IMR-90 (cell line): ENCODE measurements at regions not wholly inside any gene's neighbourhood (a gene's known extent, or its start where the extent isn't known, plus 50 kb on each side); places are given as distances from the start of the nearest gene placed in this dataset.

Source experiments
- ATAC-seq: fragments of 200-7000 bp; cut with Tn5 transposase; 2 replicates; pipeline ENCODE4 v1.9.1; 2020; ENCODE audit warnings: low read depth, mild to moderate bottlenecking, moderate library complexity
- BruUV-seq: library from RNA; stranded (reverse); fragments of 400-500 nt; replicated peaks from 2 replicates; lab custom pipeline; 2021; lab: Mats Ljungman, UMichigan
- CTCF ChIA-PET: fragments of 300-600 bp; formaldehyde crosslinking; extraction: SDS; loops from one replicate; lab custom pipeline; 2021; ENCODE audit warnings: antibody characterized with exemption; lab: Yijun Ruan, JAX
- POLR2A ChIA-PET: fragments of 300-600 bp; sonication (Branson Sonifier 250); formaldehyde crosslinking; loops from one replicate; lab custom pipeline; 2022; ENCODE audit warnings: antibody characterized with exemption; ENCODE audit not compliant: unreplicated experiment; lab: Charles Lee
- DNase-seq: peaks from one replicate; pipeline ENCODE4 v3.0.0; 2013
- H2AFZ ChIP-seq: replicated peaks from 2 replicates; pipeline ENCODE3; 2013; ENCODE audit warnings: low read length, mild to moderate bottlenecking; ENCODE audit not compliant: poor library complexity
- H2AK5ac ChIP-seq: 2 replicates; pipeline ENCODE4 v1.6.1; 2013; ENCODE audit warnings: low read depth, low read length, inconsistent platforms
- H2AK9ac ChIP-seq: replicated peaks from 2 replicates; pipeline ENCODE3; 2013; ENCODE audit warnings: mild to moderate bottlenecking, low read depth, low read length, moderate library complexity; ENCODE audit not compliant: poor library complexity
- H2BK120ac ChIP-seq: 2 replicates; pipeline ENCODE4 v1.6.1; 2013; ENCODE audit warnings: low read depth, low read length, inconsistent platforms
- H2BK15ac ChIP-seq: 3 replicates; pipeline ENCODE4 v1.6.1; 2013; ENCODE audit warnings: low read depth, low read length, inconsistent platforms
- H2BK20ac ChIP-seq: 2 replicates; pipeline ENCODE4 v1.6.1; 2013; ENCODE audit warnings: low read depth, mild to moderate bottlenecking, inconsistent platforms, low read length, moderate library complexity
- H2BK5ac ChIP-seq: 2 replicates; pipeline ENCODE4 v1.6.1; 2013; ENCODE audit warnings: mild to moderate bottlenecking, low read depth, low read length, inconsistent platforms; ENCODE audit not compliant: poor library complexity, severe bottlenecking
- H3K14ac ChIP-seq: replicated peaks from 2 replicates; pipeline ENCODE4 v1.6.1; 2013; ENCODE audit warnings: low read depth, low read length, inconsistent platforms
- H3K18ac ChIP-seq: 2 replicates; pipeline ENCODE4 v1.6.1; 2013; ENCODE audit warnings: low read depth, low read length, control low read depth
- H3K23ac ChIP-seq: 2 replicates; pipeline ENCODE4 v1.6.1; 2013; ENCODE audit warnings: low read depth, low read length, inconsistent platforms
- H3K27ac ChIP-seq: 2 replicates; pipeline ENCODE4 v1.5.1; 2013; ENCODE audit warnings: mild to moderate bottlenecking, control low read depth, low read length; ENCODE audit not compliant: insufficient read depth
- H3K27me3 ChIP-seq: 2 replicates; pipeline ENCODE4 v1.6.1; 2013; ENCODE audit warnings: low read length; ENCODE audit not compliant: control insufficient read depth, insufficient read depth
- H3K36me3 ChIP-seq: 2 replicates; pipeline ENCODE4 v1.6.1; 2013; ENCODE audit warnings: low read length, mixed read lengths; ENCODE audit not compliant: control insufficient read depth, insufficient read depth
- H3K4ac ChIP-seq: 2 replicates; pipeline ENCODE4 v1.6.1; 2013; ENCODE audit warnings: low read depth, low read length, inconsistent platforms
- H3K4me1 ChIP-seq: 2 replicates; pipeline ENCODE4 v1.6.1; 2013; ENCODE audit warnings: low read length, mixed read lengths; ENCODE audit not compliant: control insufficient read depth, insufficient read depth
- H3K4me2 ChIP-seq: 2 replicates; pipeline ENCODE4 v1.6.1; 2013; ENCODE audit warnings: low read depth, mild to moderate bottlenecking, control low read depth, low read length, moderate library complexity
- H3K4me3 ChIP-seq: 2 replicates; pipeline ENCODE4 v1.5.1; 2013; ENCODE audit warnings: low read depth, mild to moderate bottlenecking, control low read depth, low read length, moderate library complexity; ENCODE audit not compliant: insufficient read depth
- H3K56ac ChIP-seq: 2 replicates; pipeline ENCODE4 v1.6.1; 2013; ENCODE audit warnings: low read length, inconsistent platforms; ENCODE audit not compliant: insufficient read depth; ENCODE audit errors: extremely low read depth
- H3K79me1 ChIP-seq, 2 experiments: 2 replicates each; pipeline ENCODE4 v1.6.1; 2013; ENCODE audit warnings: low read length in 2 of 2, inconsistent platforms in 1 of 2, low read depth in 1 of 2
- H3K9ac ChIP-seq: 2 replicates; pipeline ENCODE4 v1.6.1; 2013; ENCODE audit warnings: low read depth, low read length, control low read depth
- H3K9me1 ChIP-seq: 2 replicates; pipeline ENCODE4 v1.6.1; 2013; ENCODE audit warnings: low read length, inconsistent platforms; ENCODE audit not compliant: insufficient read depth
- H3K9me3 ChIP-seq: 2 replicates; pipeline ENCODE4 v1.6.1; 2013; ENCODE audit warnings: low read length; ENCODE audit not compliant: control insufficient read depth, insufficient read depth
- H4K20me1 ChIP-seq: 2 replicates; pipeline ENCODE4 v1.6.1; 2013; ENCODE audit warnings: low read length, inconsistent platforms; ENCODE audit not compliant: insufficient read depth
- H4K5ac ChIP-seq: 2 replicates; pipeline ENCODE4 v1.6.1; 2013; ENCODE audit warnings: mild to moderate bottlenecking, low read depth, low read length, control low read depth
- H4K8ac ChIP-seq, 2 experiments: 2 replicates each; pipeline ENCODE4 v1.6.1; 2013; ENCODE audit warnings: low read depth in 2 of 2, low read length in 2 of 2, control low read depth in 1 of 2, inconsistent platforms in 1 of 2
- H4K91ac ChIP-seq: 2 replicates; pipeline ENCODE4 v1.6.1; 2013; ENCODE audit warnings: low read depth, low read length, inconsistent platforms; ENCODE audit not compliant: insufficient read depth
- BHLHE40 ChIP-seq: fragments of 150-350 bp; IDR thresholded peaks from 2 replicates; pipeline ENCODE4 v1.6.1; 2016; ENCODE audit warnings: mild to moderate bottlenecking, low read depth, low read length
- CEBPB ChIP-seq: IDR thresholded peaks from 2 replicates; pipeline ENCODE4 v1.6.1; 2012; ENCODE audit warnings: low read depth, low read length, improper control_type of control experiment
- CHD1 ChIP-seq: IDR thresholded peaks from 2 replicates; pipeline ENCODE4 v1.6.1; 2012; ENCODE audit warnings: low read depth, low read length, improper control_type of control experiment
- CTCF ChIP-seq: conservative IDR thresholded peaks from 2 replicates; pipeline ENCODE4 v1.5.1; 2012; ENCODE audit warnings: mild to moderate bottlenecking, low read depth, low read length, improper control_type of control experiment
- ELK1 ChIP-seq: fragments of 150-350 bp; IDR thresholded peaks from 2 replicates; pipeline ENCODE4 v1.6.1; 2016; ENCODE audit warnings: low read depth, mild to moderate bottlenecking, low read length, moderate library complexity, borderline replicate concordance
- FOS ChIP-seq: fragments of 150-350 bp; IDR thresholded peaks from 2 replicates; pipeline ENCODE4 v1.6.1; 2016; ENCODE audit warnings: low read depth, low read length
- MAFK ChIP-seq: IDR thresholded peaks from 2 replicates; pipeline ENCODE4 v1.6.1; 2012; ENCODE audit warnings: low read depth, low read length, improper control_type of control experiment
- MAZ ChIP-seq: IDR thresholded peaks from 2 replicates; pipeline ENCODE4 v1.6.1; 2012; ENCODE audit warnings: low read depth, mild to moderate bottlenecking, low read length, improper control_type of control experiment, moderate library complexity, borderline replicate concordance
- MXI1 ChIP-seq: IDR thresholded peaks from 2 replicates; pipeline ENCODE4 v1.6.1; 2012; ENCODE audit warnings: low read depth, mild to moderate bottlenecking, low read length, moderate library complexity, borderline replicate concordance
- NFE2L2 ChIP-seq: fragments of 150-350 bp; IDR thresholded peaks from 2 replicates; pipeline ENCODE4 v1.6.1; 2016; ENCODE audit warnings: low read depth, mild to moderate bottlenecking, low read length
- POLR2A ChIP-seq: IDR thresholded peaks from 2 replicates; pipeline ENCODE4 v1.6.1; 2012; ENCODE audit warnings: mild to moderate bottlenecking, low read depth, low read length
- RAD21 ChIP-seq: IDR thresholded peaks from 2 replicates; pipeline ENCODE4 v1.6.1; 2012; ENCODE audit warnings: low read length, improper control_type of control experiment
- RCOR1 ChIP-seq: IDR thresholded peaks from 2 replicates; pipeline ENCODE4 v1.6.1; 2012; ENCODE audit warnings: mild to moderate bottlenecking, low read length, improper control_type of control experiment; ENCODE audit not compliant: insufficient replicate concordance
- RFX5 ChIP-seq: IDR thresholded peaks from 2 replicates; pipeline ENCODE4 v1.8.0; 2012; ENCODE audit warnings: low read depth, mild to moderate bottlenecking, low read length, moderate library complexity
- SMC3 ChIP-seq: fragments of 150-350 bp; IDR thresholded peaks from 2 replicates; pipeline ENCODE4 v1.6.1; 2016; ENCODE audit warnings: low read depth, mild to moderate bottlenecking, antibody characterized with exemption, low read length, moderate library complexity
- WGBS, 2 experiments: methylation state at CpG; one replicate each; pipeline versions ENCODE4 v1.1.5 to v1.1.7; 2013; ENCODE audit warnings: missing lambda C conversion rate in 2 of 2; ENCODE audit not compliant: insufficient read length in 1 of 2; ENCODE audit errors: extremely low coverage in 2 of 2; 5-methylcytosine and 5-hydroxymethylcytosine counted together
- dilution Hi-C: fragments of 300-500 bp; cut with HindIII; formaldehyde crosslinking; loops from one replicate; pipeline ENCODE4 v1.14.3; 2018; ENCODE audit warnings: low sequenced_read_pairs; ENCODE audit not compliant: unreplicated experiment
- in situ Hi-C: fragments of 300-500 bp; cut with MboI; formaldehyde crosslinking; loops from 3 replicates; pipeline ENCODE4 v1.14.3; 2019; ENCODE audit warnings: low sequenced_read_pairs, inconsistent platforms, mixed read lengths
- intact Hi-C: fragments of 100-400 bp; cut with micrococcal nuclease; formaldehyde crosslinking; loops from 2 replicates; pipeline ENCODE4 v1.10.0; 2022
- TF ChIP-seq, protein P1 (sequence below): fragments of 150-350 bp; IDR thresholded peaks from 2 replicates; pipeline ENCODE4 v1.6.1; 2017; ENCODE audit warnings: mild to moderate bottlenecking, antibody characterized with exemption, low read length, low read depth

DNA sequence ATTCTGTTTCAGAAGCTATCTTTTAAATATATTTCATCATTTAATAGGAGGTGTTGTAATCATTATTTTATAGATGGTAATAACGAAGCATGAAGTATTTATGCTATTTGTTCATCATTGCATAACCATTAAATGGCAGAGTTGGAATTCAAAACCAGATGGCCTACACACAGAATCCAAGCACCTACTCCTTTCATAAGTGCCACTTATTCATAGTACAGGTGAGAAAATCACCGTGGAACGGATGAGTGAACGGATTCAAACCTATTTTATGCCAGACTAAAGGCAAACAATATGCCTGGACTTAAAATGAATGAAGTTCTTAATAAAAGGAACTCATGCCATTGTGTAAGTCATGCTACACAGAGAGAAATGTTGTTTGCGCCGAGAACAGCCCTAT lies 397.9 kb upstream of the ADGRB3 start:
- H3K9me3 ChIP-seq, result peaks cover 3% of the 10 kb centered on the region; the same call in 1 of the 2 replicates
- no peak overlapping the region for H3K4me2 ChIP-seq
- H3K27me3 ChIP-seq, result no peaks in the 10 kb centered on the region
- POLR2A ChIA-PET, result no interaction called here
- H2AK9ac ChIP-seq, result no peak overlapping the region
- H3K9me1 ChIP-seq, result no peaks in the 10 kb centered on the region
- intact Hi-C loops, result no loop called here
- H4K91ac ChIP-seq, result no peak overlapping the region
- no peak overlapping the region for H3K14ac ChIP-seq
- no peak overlapping the region for H2AK5ac ChIP-seq
- H3K36me3 ChIP-seq, result no peaks in the 10 kb centered on the region
- no CpG with 5 or more reads among the region's 6 CpGs for WGBS, 2 experiments
- no peaks in the 10 kb centered on the region for H4K20me1 ChIP-seq
- H3K18ac ChIP-seq, result no peak overlapping the region
- H3K79me1 ChIP-seq, result no peaks in the 10 kb centered on the region
- no peak overlapping the region for H2BK5ac ChIP-seq
- H3K4me1 ChIP-seq, result no peaks in the 10 kb centered on the region
- dilution Hi-C loops, result no loop called here
- no peak overlapping the region for H3K4ac ChIP-seq
- TF ChIP-seq CHD1 (no peak), BHLHE40 (no peak), RAD21 (no peak), MAZ (no peak), ELK1 (no peak), CEBPB (no peak), MAFK (no peak), NFE2L2 (no peak), RCOR1 (no peak), SMC3 (no peak), MXI1 (no peak), POLR2A (no peak), CTCF (no peak), FOS (no peak), RFX5 (no peak)
- TF ChIP-seq, protein P1, sequence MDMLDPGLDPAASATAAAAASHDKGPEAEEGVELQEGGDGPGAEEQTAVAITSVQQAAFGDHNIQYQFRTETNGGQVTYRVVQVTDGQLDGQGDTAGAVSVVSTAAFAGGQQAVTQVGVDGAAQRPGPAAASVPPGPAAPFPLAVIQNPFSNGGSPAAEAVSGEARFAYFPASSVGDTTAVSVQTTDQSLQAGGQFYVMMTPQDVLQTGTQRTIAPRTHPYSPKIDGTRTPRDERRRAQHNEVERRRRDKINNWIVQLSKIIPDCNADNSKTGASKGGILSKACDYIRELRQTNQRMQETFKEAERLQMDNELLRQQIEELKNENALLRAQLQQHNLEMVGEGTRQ, result no peak
- no peak overlapping the region for H3K9ac ChIP-seq
- BruUV-seq, result no TSS peak
- no peak overlapping the region for H4K5ac ChIP-seq
- in situ Hi-C loops, result no loop called here
- no peak overlapping the region for H2BK120ac ChIP-seq
- CTCF ChIA-PET, result no interaction called here
- H2BK20ac ChIP-seq, result no peak overlapping the region
- H3K23ac ChIP-seq, result no peak overlapping the region
- no peak for DNase-seq
- no peak overlapping the region for H2AFZ ChIP-seq
- no peak overlapping the region for H3K4me3 ChIP-seq
- H4K8ac ChIP-seq, result no peak overlapping the region
- no peak overlapping the region for H3K27ac ChIP-seq
- no peak overlapping the region for H3K56ac ChIP-seq
- no peak overlapping the region for H2BK15ac ChIP-seq
- ATAC-seq, result no peak
